GM23338 (cell line): ENCODE measurements at regions not wholly inside any gene's neighbourhood (a gene's known extent, or its start where the extent isn't known, plus 50 kb on each side); places are given as distances from the start of the nearest gene placed in this dataset.

Experiments used
- ETS1 ChIP-seq: IDR thresholded peaks from 2 replicates; pipeline ENCODE4 v1.6.1; 2016; ENCODE audit warnings: antibody characterized with exemption
- EZH2 ChIP-seq: fragments of 200-600 bp; sonication (generic); IDR thresholded peaks from one replicate; pipeline ENCODE4 v1.8.0; 2017; ENCODE audit warnings: antibody characterized with exemption, mild to moderate bottlenecking, low read depth; ENCODE audit not compliant: unreplicated experiment
- JUNB ChIP-seq: IDR thresholded peaks from one replicate; pipeline ENCODE4 v1.6.1; 2016; ENCODE audit warnings: antibody characterized with exemption; ENCODE audit not compliant: unreplicated experiment
- NANOG ChIP-seq: IDR thresholded peaks from 2 replicates; pipeline ENCODE4 v1.6.1; 2016; ENCODE audit warnings: antibody characterized with exemption, borderline replicate concordance
- POLR2AphosphoS5 ChIP-seq: IDR thresholded peaks from 2 replicates; pipeline ENCODE4 v1.6.1; 2016; ENCODE audit warnings: antibody characterized with exemption, low read depth
- REST ChIP-seq: IDR thresholded peaks from one replicate; pipeline ENCODE4 v1.6.1; 2018; ENCODE audit warnings: antibody characterized with exemption; ENCODE audit not compliant: unreplicated experiment
- ZNF114 ChIP-seq: fragments of 250-450 bp; sonication (Bioruptor Pico); IDR thresholded peaks from 2 replicates; pipeline ENCODE4 v1.5.0; 2020; ENCODE audit warnings: mild to moderate bottlenecking, moderate library complexity
- ZNF331 ChIP-seq: fragments of 250-450 bp; sonication (Bioruptor Pico); IDR thresholded peaks from 2 replicates; pipeline ENCODE4 v1.5.0; 2020; ENCODE audit warnings: low read depth, mild to moderate bottlenecking, moderate library complexity
- ZNF462 ChIP-seq: fragments of 250-450 bp; sonication (Bioruptor Pico); IDR thresholded peaks from 2 replicates; pipeline ENCODE4 v1.5.0; 2020; ENCODE audit warnings: mild to moderate bottlenecking, moderate library complexity

GRCh38 chr14:73789989-73790581 is 61.5 kb upstream of the PTGR2 start (continued):
- TF ChIP-seq ZNF462 (CRISPR knock-in tag) (no peak), ETS1 (no peak), EZH2 (no peak), POLR2AphosphoS5 (no peak), ZNF114 (CRISPR knock-in tag) (no peak), REST (no peak), NANOG (no peak), JUNB (no peak), ZNF331 (CRISPR knock-in tag) (no peak)
